Mesenchymal stem cell (in vitro differentiated cells and primary cell): ENCODE measurements at regions not wholly inside any gene's neighbourhood (a gene's known extent, or its start where the extent isn't known, plus 50 kb on each side); places are given as distances from the start of the nearest gene placed in this dataset.
"Not testable (repeated sequence)": the region's sequence is repeated elsewhere in the genome, so short reads cannot be mapped to it uniquely, and the experiment has no call there.

Experiments used
- DNase-seq: peaks from one replicate; pipeline ENCODE4 v3.0.0-alpha.2; 2013
- H2AFZ ChIP-seq: one replicate; pipeline ENCODE4 v1.6.1; 2013; ENCODE audit warnings: low read depth, mild to moderate bottlenecking, control low read depth, inconsistent platforms, low read length, moderate library complexity
- H2AK5ac ChIP-seq: 2 replicates; pipeline ENCODE4 v1.6.1; 2013; ENCODE audit warnings: low read length, moderate library complexity, mild to moderate bottlenecking, inconsistent platforms; ENCODE audit not compliant: severe bottlenecking
- H2BK120ac ChIP-seq: one replicate; pipeline ENCODE4 v1.6.1; 2013; ENCODE audit warnings: low read depth, mild to moderate bottlenecking, inconsistent platforms, low read length, moderate library complexity
- H2BK12ac ChIP-seq, 2 experiments: one replicate each; pipeline ENCODE4 v1.6.1; 2013; ENCODE audit warnings: inconsistent platforms in 2 of 2, low read length in 2 of 2, mild to moderate bottlenecking in 2 of 2, moderate library complexity in 2 of 2, control low read depth in 1 of 2
- H2BK15ac ChIP-seq: one replicate; pipeline ENCODE4 v1.6.1; 2013; ENCODE audit warnings: mild to moderate bottlenecking, low read depth, inconsistent platforms; ENCODE audit not compliant: poor library complexity, severe bottlenecking
- H2BK5ac ChIP-seq: 2 replicates; pipeline ENCODE4 v1.6.1; 2013; ENCODE audit warnings: low read depth, mild to moderate bottlenecking, low read length, control low read depth, inconsistent platforms; ENCODE audit not compliant: poor library complexity, severe bottlenecking
- H3K14ac ChIP-seq, 2 experiments: one replicate each; pipeline ENCODE4 v1.6.1; 2013; ENCODE audit warnings: inconsistent platforms in 2 of 2, low read length in 2 of 2, control low read depth in 1 of 2, mild to moderate bottlenecking in 1 of 2, moderate library complexity in 1 of 2
- H3K18ac ChIP-seq, 2 experiments: one replicate each; pipeline ENCODE4 v1.6.1; 2013; ENCODE audit warnings: inconsistent platforms in 2 of 2, low read length in 2 of 2, control low read depth in 1 of 2, low read depth in 1 of 2, mild to moderate bottlenecking in 1 of 2
- H3K23ac ChIP-seq, 2 experiments: one replicate each; pipeline ENCODE4 v1.6.1; 2013; ENCODE audit warnings: inconsistent platforms in 2 of 2, low read length in 2 of 2, mild to moderate bottlenecking in 2 of 2, moderate library complexity in 2 of 2, control low read depth in 1 of 2
- H3K27ac ChIP-seq: 2 replicates; pipeline ENCODE4 v1.5.1; 2013; ENCODE audit warnings: mild to moderate bottlenecking, moderate library complexity, low read length, control low read depth, inconsistent platforms; ENCODE audit not compliant: poor library complexity, severe bottlenecking
- H3K27me3 ChIP-seq, 2 experiments: 2 replicates each; pipeline versions ENCODE4 v1.6.1 to v1.7.0; 2013; ENCODE audit warnings: low read length in 2 of 2, mild to moderate bottlenecking in 2 of 2, moderate library complexity in 2 of 2, control low read depth in 1 of 2, inconsistent platforms in 1 of 2; ENCODE audit not compliant: control insufficient read depth in 1 of 2, insufficient read depth in 1 of 2
- H3K36me3 ChIP-seq, 2 experiments: 2 replicates each; pipeline versions ENCODE4 v1.6.1 to v1.7.0; 2013; ENCODE audit warnings: low read length in 2 of 2, control low read depth in 1 of 2, inconsistent platforms in 1 of 2, low read depth in 1 of 2, mild to moderate bottlenecking in 1 of 2; ENCODE audit not compliant: insufficient read depth in 2 of 2, control insufficient read depth in 1 of 2
- H3K4ac ChIP-seq, 2 experiments: one replicate each; pipeline ENCODE4 v1.6.1; 2013; ENCODE audit warnings: inconsistent platforms in 2 of 2, low read length in 2 of 2, mild to moderate bottlenecking in 2 of 2, moderate library complexity in 2 of 2, control low read depth in 1 of 2, low read depth in 1 of 2
- H3K4me1 ChIP-seq: 2 replicates; pipeline ENCODE4 v1.6.1; 2013; ENCODE audit warnings: low read depth, low read length, control low read depth; ENCODE audit not compliant: control insufficient read depth, insufficient read depth
- H3K4me2 ChIP-seq: 2 replicates; pipeline ENCODE4 v1.6.1; 2013; ENCODE audit warnings: low read length, mild to moderate bottlenecking, inconsistent platforms; ENCODE audit not compliant: poor library complexity, severe bottlenecking
- H3K4me3 ChIP-seq, 2 experiments: 2 replicates each; pipeline versions ENCODE4 v1.5.1 to v1.7.0; 2013; ENCODE audit warnings: low read length in 2 of 2, mild to moderate bottlenecking in 2 of 2, control low read depth in 1 of 2, low read depth in 1 of 2; ENCODE audit not compliant: insufficient read depth in 1 of 2
- H3K79me1 ChIP-seq: replicated peaks from 2 replicates; pipeline ENCODE4 v1.6.1; 2013; ENCODE audit warnings: mild to moderate bottlenecking, control low read depth, low read length, inconsistent platforms; ENCODE audit not compliant: poor library complexity, severe bottlenecking
- H3K9ac ChIP-seq: 2 replicates; pipeline ENCODE4 v1.7.0; 2013; ENCODE audit warnings: mild to moderate bottlenecking, low read length, moderate library complexity
- H3K9me3 ChIP-seq: 2 replicates; pipeline ENCODE4 v1.7.0; 2013; ENCODE audit warnings: mild to moderate bottlenecking, low read length; ENCODE audit not compliant: control insufficient read depth
- H4K8ac ChIP-seq: one replicate; pipeline ENCODE4 v1.6.1; 2013; ENCODE audit warnings: inconsistent platforms, mild to moderate bottlenecking, low read length, moderate library complexity
- H4K91ac ChIP-seq: one replicate; pipeline ENCODE4 v1.6.1; 2013; ENCODE audit warnings: mild to moderate bottlenecking, low read length, inconsistent platforms
- WGBS: methylation state at CpG from one replicate; pipeline ENCODE4 v1.1.7; 2013; ENCODE audit warnings: mixed read lengths; 5-methylcytosine and 5-hydroxymethylcytosine counted together

DNA sequence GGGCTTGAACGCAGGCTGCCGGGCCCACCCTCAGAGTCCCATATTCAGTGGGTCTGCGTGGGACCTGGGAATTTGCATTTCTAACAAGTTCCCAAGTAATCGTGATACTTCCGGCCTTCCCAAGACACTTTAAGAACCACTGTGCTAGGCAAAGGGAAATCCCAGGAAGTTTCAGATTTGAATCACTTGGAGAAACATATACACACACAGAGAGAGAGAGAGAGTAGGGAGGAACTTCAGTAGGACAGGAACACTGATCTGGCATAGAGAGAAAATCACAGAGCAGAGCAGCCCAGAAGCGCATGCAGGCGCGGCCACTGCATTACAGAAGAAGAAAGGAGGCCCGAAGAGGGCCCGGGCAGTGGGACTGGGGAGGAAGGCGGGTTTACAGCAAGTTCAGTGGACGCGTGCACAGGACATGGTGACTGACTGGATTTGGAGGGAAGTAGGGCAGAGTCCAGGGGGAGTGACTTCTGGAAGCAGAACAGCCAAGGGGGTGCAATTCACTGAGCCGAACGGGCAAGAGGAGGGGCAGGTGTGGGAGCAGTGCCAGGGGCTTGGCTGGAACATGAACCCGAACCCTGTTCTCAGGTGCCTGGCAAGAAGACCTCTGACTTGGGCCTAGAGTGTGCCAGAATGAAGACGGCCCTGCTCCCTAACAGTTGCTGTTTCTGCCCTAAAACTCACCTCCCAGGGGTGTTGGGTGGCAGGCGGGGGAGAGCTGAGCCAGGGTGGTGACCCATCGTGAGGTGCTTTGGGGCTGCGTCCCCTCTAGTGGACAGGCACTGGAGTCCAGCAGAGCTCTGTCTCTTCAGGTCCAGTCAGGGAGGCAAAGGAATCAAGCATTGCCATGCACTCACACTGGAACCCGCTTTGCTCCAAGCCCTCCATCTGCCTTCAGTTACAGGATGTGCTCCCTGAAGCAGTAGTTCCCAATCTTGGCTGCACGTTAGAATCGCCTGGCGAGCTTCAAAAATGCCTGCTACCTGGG is 101.3 kb upstream of the HES1 start:
- Histone ChIP-seq H4K8ac (peak overlapping the region; percentile 29), H2BK5ac (no peak overlapping the region), H3K4ac (no peak overlapping the region), H2BK15ac (no peak overlapping the region), H3K14ac (no peak overlapping the region), H3K18ac (peak overlapping the region in 1 of 2 experiments; percentile 80), H2AFZ (no peak overlapping the region), H3K23ac (no peak overlapping the region), H3K9ac (no peak overlapping the region), H2BK120ac (no peak overlapping the region), H3K27me3 (peaks cover 4 to 75% of the 10 kb centered on the region in 2 experiments), H3K27ac (no peak overlapping the region), H3K79me1 (no peaks in the 10 kb centered on the region), H3K4me2 (no peak overlapping the region), H3K9me3 (no peaks in the 10 kb centered on the region), H3K4me1 (peaks cover 12% of the 10 kb centered on the region), H2BK12ac (peak overlapping the region; percentile 49 to 59), H3K36me3 (no peaks in the 10 kb centered on the region), H2AK5ac (peak overlapping the region; percentile 27), H4K91ac (peak overlapping the region; percentile 16), H3K4me3 (no peak overlapping the region)
- WGBS, result 94% methylated on average over 22 of the region's 24 CpGs
- no peak for DNase-seq

DNA sequence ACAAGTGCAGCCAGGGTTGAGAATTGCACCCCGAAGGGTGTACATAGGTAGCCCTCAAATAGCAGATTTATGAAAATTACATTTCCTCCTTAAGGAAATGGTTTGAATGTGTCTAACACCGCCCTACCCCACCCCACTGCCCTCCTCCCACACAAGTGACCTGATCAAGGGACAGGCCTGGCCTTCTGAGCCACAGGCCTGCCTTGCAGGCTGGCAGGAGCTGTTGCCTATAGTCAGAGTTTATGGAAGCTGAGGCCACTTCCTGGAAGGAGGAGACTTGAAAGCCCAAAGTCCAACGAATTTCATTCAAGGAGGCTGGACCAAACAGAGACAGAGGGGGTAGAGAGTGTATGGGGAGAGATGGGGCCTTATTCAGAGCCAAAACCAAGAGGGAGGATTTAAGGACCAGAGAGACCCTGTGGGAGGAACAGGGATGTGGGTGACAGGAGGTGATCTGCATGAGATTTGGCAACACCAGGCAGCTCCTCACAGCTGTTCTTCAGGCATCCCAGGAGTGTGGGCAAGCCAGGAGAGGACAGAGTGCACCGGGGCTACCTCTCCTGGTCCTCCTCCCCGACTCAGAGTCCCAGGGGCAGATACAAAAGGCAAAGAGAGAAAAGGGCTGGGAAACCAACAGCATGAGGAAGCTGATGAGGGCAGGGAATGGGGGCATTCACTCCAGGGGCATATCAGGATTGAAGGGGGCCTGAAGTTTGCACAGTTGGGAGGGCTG is 100.4 kb upstream of the HES1 start:
- Histone ChIP-seq H3K18ac (peak overlapping the region in 1 of 2 experiments; percentile 74), H3K23ac (no peak overlapping the region), H3K36me3 (no peaks in the 10 kb centered on the region), H2BK120ac (no peak overlapping the region), H2AFZ (no peak overlapping the region), H2BK15ac (no peak overlapping the region), H3K9ac (no peak overlapping the region), H3K14ac (no peak overlapping the region), H3K4me1 (peaks cover 15% of the 10 kb centered on the region), H4K8ac (no peak overlapping the region), H2AK5ac (peak overlapping the region; percentile 82), H3K4ac (peak overlapping the region; percentile 13 to 68), H4K91ac (no peak overlapping the region), H2BK12ac (peak overlapping the region; percentile 41 to 83), H3K4me3 (no peak overlapping the region), H2BK5ac (no peak overlapping the region), H3K4me2 (no peak overlapping the region), H3K27me3 (peaks cover 4 to 72% of the 10 kb centered on the region in 2 experiments), H3K27ac (no peak overlapping the region), H3K9me3 (no peaks in the 10 kb centered on the region), H3K79me1 (no peaks in the 10 kb centered on the region)
- DNase-seq, result no peak
- 63% methylated on average over 4 of the region's 5 CpGs for WGBS

DNA sequence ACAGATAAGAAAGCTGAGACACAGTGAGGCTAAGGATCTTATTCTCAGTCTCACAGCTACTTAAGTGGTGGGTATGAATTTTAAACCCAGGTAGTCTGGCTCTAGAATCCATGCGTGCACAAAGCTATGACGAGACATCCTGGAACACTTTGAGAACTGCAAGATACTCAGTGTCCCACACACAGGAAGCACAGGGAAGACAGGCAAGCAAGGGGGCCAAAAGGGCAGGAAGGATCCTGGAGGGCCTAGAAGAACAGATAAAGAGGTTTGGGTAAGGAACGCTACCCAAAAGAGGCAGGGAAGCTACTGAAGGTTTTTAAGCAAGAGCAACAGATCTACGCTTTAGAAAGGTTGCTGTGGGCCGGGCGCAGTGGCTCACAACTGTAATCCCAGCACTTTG is 99.1 kb upstream of the HES1 start:
- Histone ChIP-seq H3K36me3 (no peaks in the 10 kb centered on the region), H3K14ac (no peak overlapping the region), H3K23ac (no peak overlapping the region), H3K79me1 (no peaks in the 10 kb centered on the region), H3K27me3 (peaks cover 4 to 72% of the 10 kb centered on the region in 2 experiments), H4K91ac (no peak overlapping the region), H2BK120ac (no peak overlapping the region), H3K27ac (no peak overlapping the region), H3K4ac (no peak overlapping the region), H3K4me2 (no peak overlapping the region), H3K9ac (no peak overlapping the region), H2AFZ (no peak overlapping the region), H2AK5ac (no peak overlapping the region), H2BK12ac (no peak overlapping the region), H4K8ac (no peak overlapping the region), H3K18ac (no peak overlapping the region), H3K4me3 (no peak overlapping the region), H2BK5ac (no peak overlapping the region), H2BK15ac (no peak overlapping the region), H3K4me1 (peaks cover 14% of the 10 kb centered on the region), H3K9me3 (no peaks in the 10 kb centered on the region)
- DNase-seq, result no peak
- 98% methylated on average over 6 of the region's 6 CpGs for WGBS

DNA sequence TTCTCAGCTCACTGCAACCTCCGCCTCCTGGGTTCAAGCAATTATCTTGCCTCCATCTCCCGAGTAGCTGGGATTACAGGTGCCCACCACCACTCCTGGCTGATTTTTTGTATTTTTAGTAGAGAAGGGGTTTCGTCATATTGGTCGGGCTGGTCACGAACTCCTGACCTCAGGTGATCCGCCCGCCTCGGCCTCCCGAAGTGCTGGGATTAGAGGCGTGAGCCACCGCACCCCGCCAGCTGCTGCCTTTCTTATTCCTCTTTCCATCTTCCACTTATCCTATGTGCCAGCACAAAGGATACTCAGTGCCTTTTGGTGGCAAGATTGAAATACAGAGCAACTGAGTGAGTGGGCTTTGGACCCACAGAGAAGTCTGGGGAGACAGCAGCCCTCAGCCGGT is 97.6 kb upstream of the HES1 start:
- WGBS, result 97% methylated on average over 10 of the region's 13 CpGs
- not testable (repeated sequence) for H2AK5ac ChIP-seq, H2BK15ac ChIP-seq, H2BK5ac ChIP-seq, H3K79me1 ChIP-seq, H3K4ac ChIP-seq, H3K9me3 ChIP-seq, H3K14ac ChIP-seq, H3K4me1 ChIP-seq, H3K4me3 ChIP-seq, H2BK120ac ChIP-seq, H3K4me2 ChIP-seq, H4K8ac ChIP-seq, H3K9ac ChIP-seq, H3K27ac ChIP-seq, DNase-seq, H2AFZ ChIP-seq, H3K18ac ChIP-seq, H3K36me3 ChIP-seq, H3K23ac ChIP-seq, H4K91ac ChIP-seq
- Histone ChIP-seq H2BK12ac (peak overlapping the region in 1 of 2 experiments; percentile 33), H3K27me3 (peaks cover 4 to 60% of the 10 kb centered on the region in 2 experiments)
